Fibroblast of mammary gland (primary cell): ENCODE measurements at regions not wholly inside any gene's neighbourhood (a gene's known extent, or its start where the extent isn't known, plus 50 kb on each side); places are given as distances from the start of the nearest gene placed in this dataset.

Source experiments
- DNase-seq: peaks from one replicate; pipeline ENCODE4 v3.0.0-alpha.2; 2010; ENCODE audit warnings: low read depth
- H3K4me3 ChIP-seq: 2 replicates; pipeline ENCODE4 v1.5.1; 2011; ENCODE audit warnings: low read depth, mild to moderate bottlenecking, low read length, moderate library complexity; ENCODE audit not compliant: control insufficient read depth
- TF ChIP-seq, protein P1 (sequence below): conservative IDR thresholded peaks from 2 replicates; pipeline ENCODE4 v1.5.1; 2011; ENCODE audit warnings: low read depth, low read length, inconsistent platforms; ENCODE audit not compliant: control insufficient read depth, insufficient read depth

DNA sequence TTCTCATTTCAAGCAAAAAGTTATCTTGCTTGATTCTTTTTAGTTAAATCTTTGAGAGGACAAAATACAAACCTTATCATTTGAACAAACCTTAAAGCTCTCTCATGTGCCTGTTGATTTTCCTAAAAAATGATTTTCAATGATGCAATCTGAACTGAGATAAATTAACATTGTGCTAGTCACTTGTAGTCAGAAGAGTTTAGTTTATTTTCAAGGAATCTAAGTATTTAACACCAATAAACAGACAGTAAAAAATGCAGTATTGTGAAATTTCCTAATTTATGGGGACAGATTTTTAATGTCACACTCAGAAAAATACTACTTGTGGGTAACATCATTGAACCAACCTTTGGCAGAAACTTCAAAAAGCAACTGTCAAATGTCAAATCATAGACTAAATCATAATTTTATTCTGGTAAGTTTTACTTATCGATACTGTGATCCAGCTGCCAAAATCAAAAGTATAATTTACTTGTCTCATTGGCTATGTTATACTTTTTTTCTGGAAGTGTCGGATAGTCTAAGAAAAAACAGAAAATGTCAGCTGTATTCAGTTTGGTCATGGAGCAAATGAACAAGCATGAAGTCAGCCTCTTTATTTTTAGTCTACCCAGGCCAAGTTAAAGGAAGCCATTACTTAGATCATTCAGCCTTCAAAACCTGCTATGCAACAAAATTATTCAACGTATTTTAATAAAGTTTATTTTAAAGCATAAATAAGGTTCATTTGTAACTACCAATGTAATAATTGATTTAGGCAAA, 52.4 kb upstream of the FNDC3B start:
- no peak for DNase-seq
- no peak overlapping the region for H3K4me3 ChIP-seq
- TF ChIP-seq, protein P1, sequence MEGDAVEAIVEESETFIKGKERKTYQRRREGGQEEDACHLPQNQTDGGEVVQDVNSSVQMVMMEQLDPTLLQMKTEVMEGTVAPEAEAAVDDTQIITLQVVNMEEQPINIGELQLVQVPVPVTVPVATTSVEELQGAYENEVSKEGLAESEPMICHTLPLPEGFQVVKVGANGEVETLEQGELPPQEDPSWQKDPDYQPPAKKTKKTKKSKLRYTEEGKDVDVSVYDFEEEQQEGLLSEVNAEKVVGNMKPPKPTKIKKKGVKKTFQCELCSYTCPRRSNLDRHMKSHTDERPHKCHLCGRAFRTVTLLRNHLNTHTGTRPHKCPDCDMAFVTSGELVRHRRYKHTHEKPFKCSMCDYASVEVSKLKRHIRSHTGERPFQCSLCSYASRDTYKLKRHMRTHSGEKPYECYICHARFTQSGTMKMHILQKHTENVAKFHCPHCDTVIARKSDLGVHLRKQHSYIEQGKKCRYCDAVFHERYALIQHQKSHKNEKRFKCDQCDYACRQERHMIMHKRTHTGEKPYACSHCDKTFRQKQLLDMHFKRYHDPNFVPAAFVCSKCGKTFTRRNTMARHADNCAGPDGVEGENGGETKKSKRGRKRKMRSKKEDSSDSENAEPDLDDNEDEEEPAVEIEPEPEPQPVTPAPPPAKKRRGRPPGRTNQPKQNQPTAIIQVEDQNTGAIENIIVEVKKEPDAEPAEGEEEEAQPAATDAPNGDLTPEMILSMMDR = no peak
